ENCODE measurements at regions not wholly inside any gene's neighbourhood (a gene's known extent, or its start where the extent isn't known, plus 50 kb on each side); places are given as distances from the start of the nearest gene placed in this dataset.
"Not testable (repeated sequence)": the region's sequence is repeated elsewhere in the genome, so short reads cannot be mapped to it uniquely, and the experiment has no call there.

GRCh38 chr7:85682833-85683620, 496.2 kb upstream of the SEMA3D start:
- Histone ChIP-seq H3K9ac (ENCODE audit: insufficient read length) (no peak overlapping the region), H3K9me3 (ENCODE audit: low read depth, low read length) (no peaks in the 10 kb centered on the region), H3K36me3 (ENCODE audit: insufficient read depth, low read length) (no peaks in the 10 kb centered on the region), H3K4me3 (no peak overlapping the region), H3K27ac (no peak overlapping the region)
- no peak for TF ChIP-seq FOXP2 (optimal IDR thresholded peaks at IDR 0.05; ENCODE audit: control extremely low read depth, extremely low read length, insufficient read depth)
- no peak for TF ChIP-seq POLR2AphosphoS5 (IDR thresholded peaks at IDR 0.05; ENCODE audit: borderline replicate concordance, low read depth, low read length)
- TF ChIP-seq EZH2 (IDR thresholded peaks at IDR 0.05), result no peak
- DNase-seq (ENCODE audit: low read depth, low spot score), result no peak

GRCh38 chr7:85681241-85681640, 494.4 kb upstream of the SEMA3D start:
- H3K9ac ChIP-seq (ENCODE audit: insufficient read length), result no peak overlapping the region
- no peak for DNase-seq (ENCODE audit: low read depth, low spot score)
- no peaks in the 10 kb centered on the region for H3K36me3 ChIP-seq (ENCODE audit: insufficient read depth, low read length)
- H3K9me3 ChIP-seq (ENCODE audit: low read depth, low read length), result no peaks in the 10 kb centered on the region
- H3K27ac ChIP-seq, result no peak overlapping the region
- TF ChIP-seq POLR2AphosphoS5 (IDR thresholded peaks at IDR 0.05; ENCODE audit: borderline replicate concordance, low read depth, low read length) (no peak), EZH2 (IDR thresholded peaks at IDR 0.05) (no peak), FOXP2 (optimal IDR thresholded peaks at IDR 0.05; ENCODE audit: control extremely low read depth, extremely low read length, insufficient read depth) (no peak)
- H3K4me3 ChIP-seq, result no peak overlapping the region

- H3K36me3 ChIP-seq (ENCODE audit: insufficient read depth, low read length); H3K27ac ChIP-seq; H3K4me3 ChIP-seq; H3K9ac ChIP-seq (ENCODE audit: insufficient read length); H3K9me3 ChIP-seq (ENCODE audit: low read depth, low read length); DNase-seq (ENCODE audit: low read depth, low spot score): not testable (repeated sequence)
Observed at GRCh38 chr7:85675093-85675492, 488.2 kb upstream of the SEMA3D start.

- DNase-seq (ENCODE audit: low read depth, low spot score), result no peak
- Histone ChIP-seq H3K9me3 (ENCODE audit: low read depth, low read length) (no peaks in the 10 kb centered on the region), H3K4me3 (no peak overlapping the region), H3K9ac (ENCODE audit: insufficient read length) (no peak overlapping the region), H3K36me3 (ENCODE audit: insufficient read depth, low read length) (no peaks in the 10 kb centered on the region), H3K27ac (no peak overlapping the region)
- TF ChIP-seq EZH2 (IDR thresholded peaks at IDR 0.05), result no peak
- no peak for TF ChIP-seq POLR2AphosphoS5 (IDR thresholded peaks at IDR 0.05; ENCODE audit: borderline replicate concordance, low read depth, low read length)
- no peak for TF ChIP-seq FOXP2 (optimal IDR thresholded peaks at IDR 0.05; ENCODE audit: control extremely low read depth, extremely low read length, insufficient read depth)
Observed at GRCh38 chr7:85673876-85674275, 487.0 kb upstream of the SEMA3D start.

GRCh38 chr7:85669225-85669624, 482.4 kb upstream of the SEMA3D start:
- Histone ChIP-seq H3K36me3 (ENCODE audit: insufficient read depth, low read length) (no peaks in the 10 kb centered on the region), H3K4me3 (no peak overlapping the region), H3K9me3 (ENCODE audit: low read depth, low read length) (no peaks in the 10 kb centered on the region), H3K9ac (ENCODE audit: insufficient read length) (no peak overlapping the region), H3K27ac (no peak overlapping the region)
- no peak for DNase-seq (ENCODE audit: low read depth, low spot score)
- TF ChIP-seq POLR2AphosphoS5 (IDR thresholded peaks at IDR 0.05; ENCODE audit: borderline replicate concordance, low read depth, low read length) (no peak), FOXP2 (optimal IDR thresholded peaks at IDR 0.05; ENCODE audit: control extremely low read depth, extremely low read length, insufficient read depth) (no peak), EZH2 (IDR thresholded peaks at IDR 0.05) (no peak)

- Histone ChIP-seq H3K36me3 (ENCODE audit: insufficient read depth, low read length) (no peaks in the 10 kb centered on the region), H3K27ac (no peak overlapping the region), H3K9me3 (ENCODE audit: low read depth, low read length) (no peaks in the 10 kb centered on the region), H3K9ac (ENCODE audit: insufficient read length) (no peak overlapping the region), H3K4me3 (no peak overlapping the region)
- DNase-seq (ENCODE audit: low read depth, low spot score), result no peak
- TF ChIP-seq FOXP2 (optimal IDR thresholded peaks at IDR 0.05; ENCODE audit: control extremely low read depth, extremely low read length, insufficient read depth) (no peak), EZH2 (IDR thresholded peaks at IDR 0.05) (no peak), POLR2AphosphoS5 (IDR thresholded peaks at IDR 0.05; ENCODE audit: borderline replicate concordance, low read depth, low read length) (no peak)
Observed at GRCh38 chr7:85664341-85664740, 477.5 kb upstream of the SEMA3D start.

GRCh38 chr7:85659364-85659763, 472.5 kb upstream of the SEMA3D start:
- H3K36me3 ChIP-seq (ENCODE audit: insufficient read depth, low read length), result no peaks in the 10 kb centered on the region
- no peak for TF ChIP-seq POLR2AphosphoS5 (IDR thresholded peaks at IDR 0.05; ENCODE audit: borderline replicate concordance, low read depth, low read length)

GRCh38 chr7:85655252-85655651, 468.4 kb upstream of the SEMA3D start:
- Histone ChIP-seq H3K4me3 (no peak overlapping the region), H3K9me3 (ENCODE audit: low read depth, low read length) (no peaks in the 10 kb centered on the region), H3K9ac (ENCODE audit: insufficient read length) (no peak overlapping the region), H3K36me3 (ENCODE audit: insufficient read depth, low read length) (no peaks in the 10 kb centered on the region), H3K27ac (no peak overlapping the region)
- TF ChIP-seq FOXP2 (optimal IDR thresholded peaks at IDR 0.05; ENCODE audit: control extremely low read depth, extremely low read length, insufficient read depth), result no peak
- no peak for TF ChIP-seq POLR2AphosphoS5 (IDR thresholded peaks at IDR 0.05; ENCODE audit: borderline replicate concordance, low read depth, low read length)
- no peak for TF ChIP-seq EZH2 (IDR thresholded peaks at IDR 0.05)
- DNase-seq (ENCODE audit: low read depth, low spot score), result no peak

More at GRCh38 chr7:85659364-85659763, 472.5 kb upstream of the SEMA3D start:
- H3K9ac ChIP-seq (ENCODE audit: insufficient read length), result no peak overlapping the region
- H3K27ac ChIP-seq, result no peak overlapping the region
- no peaks in the 10 kb centered on the region for H3K9me3 ChIP-seq (ENCODE audit: low read depth, low read length)
- no peak overlapping the region for H3K4me3 ChIP-seq
- DNase-seq (ENCODE audit: low read depth, low spot score), result no peak

- no peak overlapping the region for H3K4me3 ChIP-seq
- H3K9ac ChIP-seq (ENCODE audit: insufficient read length), result no peak overlapping the region
- H3K36me3 ChIP-seq (ENCODE audit: insufficient read depth, low read length), result no peaks in the 10 kb centered on the region
- TF ChIP-seq POLR2AphosphoS5 (IDR thresholded peaks at IDR 0.05; ENCODE audit: borderline replicate concordance, low read depth, low read length) (no peak), EZH2 (IDR thresholded peaks at IDR 0.05) (no peak), FOXP2 (optimal IDR thresholded peaks at IDR 0.05; ENCODE audit: control extremely low read depth, extremely low read length, insufficient read depth) (no peak)
- no peaks in the 10 kb centered on the region for H3K9me3 ChIP-seq (ENCODE audit: low read depth, low read length)
- no peak overlapping the region for H3K27ac ChIP-seq
- no peak for DNase-seq (ENCODE audit: low read depth, low spot score)
Observed at GRCh38 chr7:85644272-85644671, 457.4 kb upstream of the SEMA3D start.

Data from SK-N-MC (cell line).